ENCODE measurements at regions not wholly inside any gene's neighbourhood (a gene's known extent, or its start where the extent isn't known, plus 50 kb on each side); places are given as distances from the start of the nearest gene placed in this dataset.

- TF ChIP-seq POLR2A (IDR thresholded peaks at IDR 0.05) = no peak
- no peak for TF ChIP-seq CTCF (IDR thresholded peaks at IDR 0.05)
Measured at GRCh38 chr3:116958291-116958690, 248.7 kb downstream of the TUSC7 start.

Measured in lower leg skin (tissue), 3 donors.